DOHH2 (cell line): ENCODE measurements at regions not wholly inside any gene's neighbourhood (a gene's known extent, or its start where the extent isn't known, plus 50 kb on each side); places are given as distances from the start of the nearest gene placed in this dataset.

Experiments used
- CTCF ChIP-seq: fragments of 200-600 bp; sonication (generic); IDR thresholded peaks from one replicate; pipeline ENCODE4 v1.5.1; 2014; ENCODE audit warnings: antibody characterized with exemption, mild to moderate bottlenecking, low read depth, low read length; ENCODE audit not compliant: poor library complexity, severe bottlenecking
- EZH2phosphoT487 ChIP-seq: fragments of 200-600 bp; sonication (generic); IDR thresholded peaks from 2 replicates; pipeline ENCODE4 v1.6.1; 2017; ENCODE audit warnings: borderline replicate concordance, mild to moderate bottlenecking, antibody characterized with exemption, low read length, moderate library complexity, mixed read lengths

GRCh38 chr5:21185536-21185935 lies 1197.5 kb upstream of the CDH18 start:
- TF ChIP-seq CTCF (no peak), EZH2phosphoT487 (no peak)
